Prostate gland (tissue), 1 donor: ENCODE measurements at regions not wholly inside any gene's neighbourhood (a gene's known extent, or its start where the extent isn't known, plus 50 kb on each side); places are given as distances from the start of the nearest gene placed in this dataset.

Experiments
- POLR2A ChIP-seq: fragments of 450-650 bp; IDR thresholded peaks from one replicate; pipeline ENCODE4 v1.6.1; 2016; ENCODE audit warnings: antibody characterized with exemption, mild to moderate bottlenecking
- POLR2AphosphoS5 ChIP-seq: sonication (generic); formaldehyde crosslinking; IDR thresholded peaks from one replicate; pipeline ENCODE4 v1.6.1; 2017; ENCODE audit warnings: antibody characterized with exemption

- TF ChIP-seq POLR2AphosphoS5 (no peak), POLR2A (no peak)
These were observed 175.9 kb downstream of the RWDD3 start for GRCh38 chr1:95409901-95410300.
